ENCODE measurements at regions not wholly inside any gene's neighbourhood (a gene's known extent, or its start where the extent isn't known, plus 50 kb on each side); places are given as distances from the start of the nearest gene placed in this dataset.

DNA sequence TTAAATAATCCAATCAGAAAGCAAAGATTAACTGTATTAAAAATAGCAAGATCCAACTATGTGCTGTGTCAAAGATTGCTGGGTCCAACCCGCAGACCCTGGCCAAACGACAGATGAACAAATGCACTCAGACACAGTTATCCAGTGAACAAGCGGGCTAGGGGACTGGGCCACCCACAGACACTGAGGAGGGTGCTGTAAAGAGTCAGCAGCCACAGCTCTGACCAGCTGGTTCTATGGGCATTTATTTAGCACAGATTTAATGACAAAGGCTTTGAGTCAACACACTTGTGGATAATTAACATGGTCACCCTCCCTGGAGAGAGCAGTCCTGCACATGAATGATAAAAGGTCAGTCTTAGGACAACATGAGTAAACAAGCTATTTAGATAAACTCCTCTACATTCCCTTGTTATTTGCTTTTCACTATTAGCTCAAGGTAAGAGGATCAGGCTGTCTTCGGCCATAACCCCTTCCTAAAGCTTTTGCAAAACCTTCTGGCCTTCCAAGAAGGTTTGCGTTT, 424.9 kb downstream of the HINT1 start:
- H3K4me3 ChIP-seq (ENCODE audit: low read depth, low read length), result no peak overlapping the region
- no peak for TF ChIP-seq CTCF (conservative IDR thresholded peaks at IDR 0.05; ENCODE audit: low read depth, low read length)
- no peak for DNase-seq (ENCODE audit: low read depth)

DNA sequence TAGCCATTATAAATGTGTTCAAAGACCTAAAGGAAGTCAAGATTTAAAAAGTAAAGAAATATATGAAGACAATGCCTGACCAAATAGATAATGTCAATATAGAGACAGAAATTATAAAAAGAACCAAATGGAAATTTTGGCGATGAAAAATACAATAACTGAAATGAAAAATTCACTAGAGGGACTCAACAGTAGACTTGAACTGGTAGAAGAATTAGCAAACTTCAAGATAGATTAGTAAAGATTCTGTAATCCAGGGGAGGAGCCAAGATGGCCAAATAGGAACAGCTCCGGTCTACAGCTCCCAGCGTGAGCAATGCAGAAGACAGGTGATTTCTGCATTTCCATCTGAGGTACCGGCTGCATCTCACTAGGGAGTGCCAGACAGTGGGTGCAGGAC, 433.2 kb downstream of the HINT1 start:
- no peak for TF ChIP-seq CTCF (conservative IDR thresholded peaks at IDR 0.05; ENCODE audit: low read depth, low read length)
- DNase-seq (ENCODE audit: low read depth), result no peak
- H3K4me3 ChIP-seq (ENCODE audit: low read depth, low read length), result no peak overlapping the region

GRCh38 chr5:130729541-130729940, 435.5 kb downstream of the HINT1 start:
- no peak for TF ChIP-seq CTCF (conservative IDR thresholded peaks at IDR 0.05; ENCODE audit: low read depth, low read length)
- no peak for DNase-seq (ENCODE audit: low read depth)
- no peak overlapping the region for H3K4me3 ChIP-seq (ENCODE audit: low read depth, low read length)

GRCh38 chr5:130727830-130728229, 437.2 kb downstream of the HINT1 start:
- TF ChIP-seq CTCF (conservative IDR thresholded peaks at IDR 0.05; ENCODE audit: low read depth, low read length), result no peak
- no peak for DNase-seq (ENCODE audit: low read depth)
- no peak overlapping the region for H3K4me3 ChIP-seq (ENCODE audit: low read depth, low read length)

DNA sequence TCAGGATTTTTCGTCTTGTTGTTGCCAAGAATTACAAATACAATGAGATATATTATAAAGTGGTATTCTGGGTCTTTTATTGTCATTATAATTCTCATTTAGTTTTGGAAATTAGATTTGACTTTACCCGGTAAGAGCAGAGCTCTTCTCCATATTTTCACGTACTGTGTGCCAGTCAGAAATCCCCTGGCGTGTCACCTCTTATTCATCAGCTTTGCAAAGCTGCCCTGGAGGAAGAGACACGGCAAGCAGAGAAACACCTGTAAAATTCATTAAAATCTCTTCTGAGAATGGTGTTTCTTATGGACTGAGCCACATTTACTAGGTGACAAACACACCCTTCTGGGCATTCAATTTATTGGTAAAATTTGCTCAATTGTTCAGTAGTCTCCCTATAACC, 440.4 kb downstream of the HINT1 start:
- no peak for TF ChIP-seq CTCF (conservative IDR thresholded peaks at IDR 0.05; ENCODE audit: low read depth, low read length)
- DNase-seq (ENCODE audit: low read depth), result no peak
- no peak overlapping the region for H3K4me3 ChIP-seq (ENCODE audit: low read depth, low read length)

- peak; percentile 85 for TF ChIP-seq CTCF (conservative IDR thresholded peaks at IDR 0.05; ENCODE audit: low read depth, low read length)
- no peak overlapping the region for H3K4me3 ChIP-seq (ENCODE audit: low read depth, low read length)
- DNase-seq (ENCODE audit: low read depth), result peak; percentile 81
Measured at GRCh38 chr5:130720355-130720754, 444.7 kb downstream of the HINT1 start.

DNA sequence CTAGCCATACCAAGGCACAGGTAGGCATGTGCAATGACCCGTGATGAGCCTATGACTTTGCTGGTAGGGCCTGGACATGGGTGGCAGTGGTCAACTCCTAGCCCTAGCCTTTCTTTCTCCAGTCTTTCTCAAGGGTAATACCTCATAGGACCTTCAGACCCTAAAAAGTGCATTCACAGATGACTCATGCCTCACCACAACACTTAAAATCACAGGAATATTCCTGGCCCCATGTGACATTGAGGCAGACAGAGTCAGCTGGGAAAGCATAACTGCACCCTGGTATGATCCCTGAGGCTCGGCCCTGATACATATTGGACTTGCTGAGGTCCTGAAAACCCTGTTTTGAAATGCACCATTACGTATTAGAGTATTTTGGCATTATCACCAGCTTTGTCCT, 449.5 kb downstream of the HINT1 start:
- DNase-seq (ENCODE audit: low read depth), result peak; percentile 68
- no peak for TF ChIP-seq CTCF (conservative IDR thresholded peaks at IDR 0.05; ENCODE audit: low read depth, low read length)
- no peak overlapping the region for H3K4me3 ChIP-seq (ENCODE audit: low read depth, low read length)
